ENCODE measurements at regions not wholly inside any gene's neighbourhood (a gene's known extent, or its start where the extent isn't known, plus 50 kb on each side); places are given as distances from the start of the nearest gene placed in this dataset.

DNA sequence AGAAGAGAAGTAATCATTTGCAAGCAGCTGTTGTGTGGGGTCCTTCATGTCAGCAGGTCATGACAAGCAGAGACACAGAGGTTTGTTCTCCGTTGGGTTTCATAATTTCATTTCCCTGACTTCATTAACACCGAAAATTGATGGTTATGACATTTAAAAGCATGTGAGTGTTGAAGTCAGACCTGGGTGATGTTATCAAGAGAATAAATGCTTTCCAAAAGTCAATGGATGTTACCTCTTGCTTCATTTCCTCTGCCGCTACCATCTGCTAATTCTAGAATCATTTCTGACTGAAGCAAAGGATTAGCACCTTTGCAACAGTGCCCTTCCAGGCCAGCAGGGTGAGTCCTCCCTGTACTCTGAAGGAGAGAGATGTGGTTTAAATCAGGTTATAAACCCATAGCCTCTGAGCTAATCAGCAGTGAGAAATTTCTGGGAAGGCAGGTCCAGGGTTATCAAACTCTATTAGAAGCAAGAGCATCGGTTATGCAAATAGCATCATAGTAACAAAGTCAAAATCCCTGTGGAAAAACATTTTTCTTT, 446.2 kb downstream of the PIK3C3 start:
- TF ChIP-seq, protein P1, sequence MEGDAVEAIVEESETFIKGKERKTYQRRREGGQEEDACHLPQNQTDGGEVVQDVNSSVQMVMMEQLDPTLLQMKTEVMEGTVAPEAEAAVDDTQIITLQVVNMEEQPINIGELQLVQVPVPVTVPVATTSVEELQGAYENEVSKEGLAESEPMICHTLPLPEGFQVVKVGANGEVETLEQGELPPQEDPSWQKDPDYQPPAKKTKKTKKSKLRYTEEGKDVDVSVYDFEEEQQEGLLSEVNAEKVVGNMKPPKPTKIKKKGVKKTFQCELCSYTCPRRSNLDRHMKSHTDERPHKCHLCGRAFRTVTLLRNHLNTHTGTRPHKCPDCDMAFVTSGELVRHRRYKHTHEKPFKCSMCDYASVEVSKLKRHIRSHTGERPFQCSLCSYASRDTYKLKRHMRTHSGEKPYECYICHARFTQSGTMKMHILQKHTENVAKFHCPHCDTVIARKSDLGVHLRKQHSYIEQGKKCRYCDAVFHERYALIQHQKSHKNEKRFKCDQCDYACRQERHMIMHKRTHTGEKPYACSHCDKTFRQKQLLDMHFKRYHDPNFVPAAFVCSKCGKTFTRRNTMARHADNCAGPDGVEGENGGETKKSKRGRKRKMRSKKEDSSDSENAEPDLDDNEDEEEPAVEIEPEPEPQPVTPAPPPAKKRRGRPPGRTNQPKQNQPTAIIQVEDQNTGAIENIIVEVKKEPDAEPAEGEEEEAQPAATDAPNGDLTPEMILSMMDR (IDR thresholded peaks at IDR 0.05) = no peak
- TF ChIP-seq POLR2A (IDR thresholded peaks at IDR 0.05) = no peak

Measured in heart left ventricle (tissue), 13 donors.